ENCODE measurements at regions not wholly inside any gene's neighbourhood (a gene's known extent, or its start where the extent isn't known, plus 50 kb on each side); places are given as distances from the start of the nearest gene placed in this dataset.

DNA sequence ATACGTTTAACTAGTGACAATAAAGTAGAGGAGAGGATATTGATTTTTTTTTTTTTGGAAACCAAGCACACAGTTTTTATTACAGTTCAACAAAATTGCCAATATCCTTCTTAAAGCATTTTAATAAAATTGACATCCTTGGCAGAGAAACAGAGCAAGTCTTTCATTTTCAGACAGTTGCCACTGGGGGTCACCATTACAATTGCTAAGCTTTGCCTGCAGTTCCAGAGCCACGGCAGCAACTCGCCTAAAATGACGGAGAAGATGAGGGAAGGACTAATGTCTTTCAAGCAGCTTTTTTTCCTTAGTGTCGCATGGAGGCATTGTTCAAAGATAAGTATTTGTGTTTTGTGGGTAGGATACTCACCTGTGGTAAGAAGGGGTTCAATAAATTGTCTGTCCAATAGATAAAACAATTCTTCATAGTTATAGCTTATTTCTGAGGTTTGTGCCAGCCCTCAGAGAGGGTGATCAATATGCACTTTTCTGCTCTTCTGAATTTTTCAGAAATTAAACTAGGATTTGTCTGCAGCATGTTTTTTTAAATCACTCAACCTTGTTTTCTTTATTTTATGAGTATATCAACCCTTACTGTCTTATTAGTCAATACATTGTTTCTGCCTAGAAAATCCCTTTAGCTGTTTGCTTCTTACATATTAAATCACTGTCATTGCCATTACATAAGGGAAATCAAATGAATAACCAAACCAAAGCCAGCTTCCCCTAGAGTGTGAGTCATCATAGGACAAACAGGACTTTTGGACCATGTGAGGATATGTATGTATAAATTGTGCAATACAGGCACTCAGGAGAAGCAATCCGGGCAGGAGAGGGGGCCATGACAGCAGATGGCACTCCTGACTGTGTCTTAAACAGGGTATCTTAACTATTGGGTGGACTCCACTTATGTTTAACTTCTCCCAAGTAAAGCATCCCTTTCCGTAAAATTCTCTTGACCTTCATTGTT, 508.1 kb upstream of the ARX start:
- DNase-seq: peak; percentile 5
- Histone ChIP-seq H3K27ac (no peak overlapping the region), H3K4me3 (no peak overlapping the region), H3K9ac (no peak overlapping the region), H3K79me2 (ENCODE audit: insufficient read depth) (no peaks in the 10 kb centered on the region), H3K9me2 (ENCODE audit: insufficient read depth) (no peaks in the 10 kb centered on the region), H3K36me3 (ENCODE audit: low read depth) (no peaks in the 10 kb centered on the region), H3K9me3 (ENCODE audit: low read depth) (no peaks in the 10 kb centered on the region), H3F3A (ENCODE audit: insufficient read depth) (no peaks in the 10 kb centered on the region), H3K4me2 (ENCODE audit: unreplicated experiment) (no peak overlapping the region), H4K20me1 (ENCODE audit: insufficient read depth) (no peaks in the 10 kb centered on the region), H3K4me1 (ENCODE audit: insufficient read depth) (no peaks in the 10 kb centered on the region), H3K27me3 (replicated peaks; ENCODE audit: insufficient read depth) (no peaks in the 10 kb centered on the region), H2AFZ (no peak overlapping the region)
- WGBS, 2 experiments (ENCODE audit: low coverage in 1 of 2, low lambda C conversion rate in 2 of 2, missing lambda C conversion rate in 2 of 2): 16 to 19% methylated on average over 7 of the region's 7 CpGs
- in situ Hi-C loops (cut with MboI): no loop called here
- TF ChIP-seq EZH2phosphoT487 (IDR thresholded peaks at IDR 0.05; ENCODE audit: insufficient read depth, low read depth) (no peak), EZH2 (IDR thresholded peaks at IDR 0.05; ENCODE audit: insufficient read depth, poor library complexity, severe bottlenecking) (no peak)

DNA sequence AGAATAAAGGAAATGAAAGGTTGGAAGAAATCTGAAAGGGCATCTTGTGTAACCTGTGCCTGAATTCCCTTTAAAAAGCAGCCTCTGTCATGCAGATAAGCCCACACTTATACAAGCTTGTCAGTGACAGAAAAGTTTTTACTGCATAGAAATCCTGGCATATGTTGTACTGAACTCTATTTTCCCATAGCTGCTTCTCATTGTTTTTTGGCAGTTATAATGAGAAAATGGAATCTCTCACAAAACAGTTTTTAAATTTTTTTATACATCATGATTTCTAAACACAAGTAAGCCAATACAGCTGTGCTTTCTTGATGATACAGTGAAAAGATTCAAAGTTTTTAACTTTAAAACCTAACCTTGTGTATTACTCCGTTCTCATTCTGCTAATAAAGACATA, 511.4 kb upstream of the ARX start:
- H3K4me1 ChIP-seq (ENCODE audit: insufficient read depth): no peaks in the 10 kb centered on the region
- no peaks in the 10 kb centered on the region for H3K9me2 ChIP-seq (ENCODE audit: insufficient read depth)
- H3K79me2 ChIP-seq (ENCODE audit: insufficient read depth): no peaks in the 10 kb centered on the region
- no peak overlapping the region for H3K9ac ChIP-seq
- no peak overlapping the region for H3K27ac ChIP-seq
- no peaks in the 10 kb centered on the region for H3K27me3 ChIP-seq (replicated peaks; ENCODE audit: insufficient read depth)
- WGBS, 2 experiments (ENCODE audit: low coverage in 1 of 2, low lambda C conversion rate in 2 of 2, missing lambda C conversion rate in 2 of 2): 30 to 31% methylated on average over 1 of the region's 1 CpG
- TF ChIP-seq EZH2 (IDR thresholded peaks at IDR 0.05; ENCODE audit: insufficient read depth, poor library complexity, severe bottlenecking): no peak
- TF ChIP-seq EZH2phosphoT487 (IDR thresholded peaks at IDR 0.05; ENCODE audit: insufficient read depth, low read depth): no peak
- H3K4me3 ChIP-seq: no peak overlapping the region
- in situ Hi-C loops (cut with MboI): no loop called here
- no peak overlapping the region for H3K4me2 ChIP-seq (ENCODE audit: unreplicated experiment)
- DNase-seq: no peak
- H3F3A ChIP-seq (ENCODE audit: insufficient read depth): no peaks in the 10 kb centered on the region
- no peaks in the 10 kb centered on the region for H3K9me3 ChIP-seq (ENCODE audit: low read depth)
- no peaks in the 10 kb centered on the region for H3K36me3 ChIP-seq (ENCODE audit: low read depth)
- H2AFZ ChIP-seq: no peak overlapping the region
- H4K20me1 ChIP-seq (ENCODE audit: insufficient read depth): no peaks in the 10 kb centered on the region

DNA sequence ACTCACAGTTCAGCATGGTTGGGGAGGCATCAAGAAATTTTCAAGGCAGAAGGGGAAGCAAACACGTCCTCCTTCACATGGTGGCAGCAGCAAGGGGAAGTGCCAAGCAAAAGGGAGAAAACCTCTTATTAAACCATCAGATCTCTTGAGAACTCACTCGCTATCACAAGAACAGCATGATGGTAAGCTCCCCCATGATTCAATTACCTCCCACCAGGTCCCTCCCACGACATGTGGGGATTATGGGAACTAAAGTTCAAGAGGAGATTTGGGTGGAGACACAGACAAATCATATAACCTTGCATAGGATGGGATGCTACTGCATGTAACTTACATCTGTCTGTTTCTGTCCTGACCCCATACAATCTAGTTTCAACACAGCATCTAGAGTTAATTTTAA, 511.8 kb upstream of the ARX start:
- no peak for TF ChIP-seq EZH2phosphoT487 (IDR thresholded peaks at IDR 0.05; ENCODE audit: insufficient read depth, low read depth)
- TF ChIP-seq EZH2 (IDR thresholded peaks at IDR 0.05; ENCODE audit: insufficient read depth, poor library complexity, severe bottlenecking): no peak
- in situ Hi-C loops (cut with MboI): no loop called here
- H3K9me2 ChIP-seq (ENCODE audit: insufficient read depth): no peaks in the 10 kb centered on the region
- no peak overlapping the region for H3K4me2 ChIP-seq (ENCODE audit: unreplicated experiment)
- no peaks in the 10 kb centered on the region for H3F3A ChIP-seq (ENCODE audit: insufficient read depth)
- H3K27ac ChIP-seq: no peak overlapping the region
- H3K9ac ChIP-seq: no peak overlapping the region
- H3K36me3 ChIP-seq (ENCODE audit: low read depth): no peaks in the 10 kb centered on the region
- no peaks in the 10 kb centered on the region for H3K27me3 ChIP-seq (replicated peaks; ENCODE audit: insufficient read depth)
- 12 to 23% methylated on average over 3 of the region's 3 CpGs for WGBS, 2 experiments (ENCODE audit: low coverage in 1 of 2, low lambda C conversion rate in 2 of 2, missing lambda C conversion rate in 2 of 2)
- DNase-seq: no peak
- H4K20me1 ChIP-seq (ENCODE audit: insufficient read depth): no peaks in the 10 kb centered on the region
- no peak overlapping the region for H2AFZ ChIP-seq
- no peak overlapping the region for H3K4me3 ChIP-seq
- H3K9me3 ChIP-seq (ENCODE audit: low read depth): no peaks in the 10 kb centered on the region
- no peaks in the 10 kb centered on the region for H3K4me1 ChIP-seq (ENCODE audit: insufficient read depth)
- no peaks in the 10 kb centered on the region for H3K79me2 ChIP-seq (ENCODE audit: insufficient read depth)

DNA sequence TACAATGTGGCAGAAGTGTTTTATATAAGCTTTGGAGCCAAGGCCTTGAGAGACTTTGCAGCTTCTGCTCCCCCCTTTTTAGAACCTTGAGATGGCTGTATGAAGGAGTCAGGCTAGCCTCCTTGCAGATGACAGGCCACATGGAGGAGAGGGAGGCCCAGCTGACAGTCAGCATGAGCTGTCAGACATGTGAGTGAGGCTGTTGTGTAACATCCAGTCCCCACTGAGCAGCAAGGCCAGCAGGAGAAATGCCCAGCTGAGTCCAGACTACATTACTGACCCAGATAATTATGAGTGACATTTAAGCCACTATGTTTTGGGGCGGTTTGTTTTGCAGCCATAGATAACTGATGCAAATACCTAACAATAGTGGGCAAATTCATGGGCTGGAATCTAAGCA, 515.3 kb upstream of the ARX start:
- Histone ChIP-seq H3F3A (ENCODE audit: insufficient read depth) (no peaks in the 10 kb centered on the region), H3K4me3 (no peak overlapping the region), H4K20me1 (ENCODE audit: insufficient read depth) (no peaks in the 10 kb centered on the region), H2AFZ (no peak overlapping the region), H3K9me2 (ENCODE audit: insufficient read depth) (no peaks in the 10 kb centered on the region), H3K4me2 (ENCODE audit: unreplicated experiment) (no peak overlapping the region), H3K79me2 (ENCODE audit: insufficient read depth) (no peaks in the 10 kb centered on the region), H3K4me1 (ENCODE audit: insufficient read depth) (no peaks in the 10 kb centered on the region), H3K9ac (no peak overlapping the region), H3K27ac (no peak overlapping the region), H3K27me3 (replicated peaks; ENCODE audit: insufficient read depth) (no peaks in the 10 kb centered on the region), H3K36me3 (ENCODE audit: low read depth) (no peaks in the 10 kb centered on the region), H3K9me3 (ENCODE audit: low read depth) (no peaks in the 10 kb centered on the region)
- DNase-seq: no peak
- in situ Hi-C loops (cut with MboI): no loop called here
- 7 to 25% methylated on average over 1 of the region's 1 CpG for WGBS, 2 experiments (ENCODE audit: low coverage in 1 of 2, low lambda C conversion rate in 2 of 2, missing lambda C conversion rate in 2 of 2)
- TF ChIP-seq EZH2phosphoT487 (IDR thresholded peaks at IDR 0.05; ENCODE audit: insufficient read depth, low read depth) (no peak), EZH2 (IDR thresholded peaks at IDR 0.05; ENCODE audit: insufficient read depth, poor library complexity, severe bottlenecking) (no peak)
